Middle frontal gyrus (tissue), 1 donor: ENCODE measurements at regions not wholly inside any gene's neighbourhood (a gene's known extent, or its start where the extent isn't known, plus 50 kb on each side); places are given as distances from the start of the nearest gene placed in this dataset.

Experiments
- DNase-seq: peaks from one replicate; pipeline ENCODE4 v3.0.0-alpha.2; 2015; ENCODE audit warnings: low spot score; ENCODE audit errors: extremely low spot score

GRCh38 chr11:116263770-116264169 is 509.0 kb downstream of the BUD13 start:
- DNase-seq: no peak

- no peak for DNase-seq
These were observed 509.8 kb downstream of the BUD13 start for GRCh38 chr11:116263019-116263418.

GRCh38 chr11:116262370-116262769 is 510.4 kb downstream of the BUD13 start:
- DNase-seq: no peak

- DNase-seq: no peak
These were observed 511.2 kb downstream of the BUD13 start for GRCh38 chr11:116261606-116262005.

- DNase-seq: no peak
These were observed 514.0 kb downstream of the BUD13 start for GRCh38 chr11:116258821-116259220.

- no peak for DNase-seq
These were observed 514.9 kb downstream of the BUD13 start for GRCh38 chr11:116257883-116258282.

- DNase-seq: no peak
These were observed 515.7 kb downstream of the BUD13 start for GRCh38 chr11:116257092-116257491.

GRCh38 chr11:116256215-116256614 is 516.6 kb downstream of the BUD13 start:
- DNase-seq: no peak

GRCh38 chr11:116255321-116255953 is 517.4 kb downstream of the BUD13 start:
- DNase-seq: no peak

- DNase-seq: no peak
These were observed 522.6 kb downstream of the BUD13 start for GRCh38 chr11:116250155-116250554.

- DNase-seq: no peak
These were observed 523.2 kb downstream of the BUD13 start for GRCh38 chr11:116249561-116249960.

GRCh38 chr11:116244889-116245288 is 527.9 kb downstream of the BUD13 start:
- no peak for DNase-seq

GRCh38 chr11:116244439-116244838 is 528.3 kb downstream of the BUD13 start:
- DNase-seq: no peak

- no peak for DNase-seq
These were observed 528.8 kb downstream of the BUD13 start for GRCh38 chr11:116243991-116244390.

- DNase-seq: no peak
These were observed 530.8 kb downstream of the BUD13 start for GRCh38 chr11:116242006-116242405.

- no peak for DNase-seq
These were observed 532.1 kb downstream of the BUD13 start for GRCh38 chr11:116240710-116241109.

- DNase-seq: no peak
These were observed 533.5 kb downstream of the BUD13 start for GRCh38 chr11:116239247-116239646.

- no peak for DNase-seq
These were observed 537.7 kb downstream of the BUD13 start for GRCh38 chr11:116234989-116235568.

- no peak for DNase-seq
These were observed 539.2 kb downstream of the BUD13 start for GRCh38 chr11:116233561-116233960.

GRCh38 chr11:116232364-116232828 is 540.4 kb downstream of the BUD13 start:
- DNase-seq: peak; percentile 11

GRCh38 chr11:116231543-116231942 is 541.2 kb downstream of the BUD13 start:
- no peak for DNase-seq

GRCh38 chr11:116230438-116230837 is 542.3 kb downstream of the BUD13 start:
- DNase-seq: no peak
